ENCODE measurements at regions not wholly inside any gene's neighbourhood (a gene's known extent, or its start where the extent isn't known, plus 50 kb on each side); places are given as distances from the start of the nearest gene placed in this dataset.

- no peak for TF ChIP-seq CTCF (IDR thresholded peaks at IDR 0.05)
- TF ChIP-seq POLR2A (IDR thresholded peaks at IDR 0.05): no peak
Measured at GRCh38 chr12:54129028-54129903, 59.5 kb downstream of the SMUG1 start.

Measured in breast epithelium (tissue), 3 donors.